ENCODE measurements at regions not wholly inside any gene's neighbourhood (a gene's known extent, or its start where the extent isn't known, plus 50 kb on each side); places are given as distances from the start of the nearest gene placed in this dataset.

DNA sequence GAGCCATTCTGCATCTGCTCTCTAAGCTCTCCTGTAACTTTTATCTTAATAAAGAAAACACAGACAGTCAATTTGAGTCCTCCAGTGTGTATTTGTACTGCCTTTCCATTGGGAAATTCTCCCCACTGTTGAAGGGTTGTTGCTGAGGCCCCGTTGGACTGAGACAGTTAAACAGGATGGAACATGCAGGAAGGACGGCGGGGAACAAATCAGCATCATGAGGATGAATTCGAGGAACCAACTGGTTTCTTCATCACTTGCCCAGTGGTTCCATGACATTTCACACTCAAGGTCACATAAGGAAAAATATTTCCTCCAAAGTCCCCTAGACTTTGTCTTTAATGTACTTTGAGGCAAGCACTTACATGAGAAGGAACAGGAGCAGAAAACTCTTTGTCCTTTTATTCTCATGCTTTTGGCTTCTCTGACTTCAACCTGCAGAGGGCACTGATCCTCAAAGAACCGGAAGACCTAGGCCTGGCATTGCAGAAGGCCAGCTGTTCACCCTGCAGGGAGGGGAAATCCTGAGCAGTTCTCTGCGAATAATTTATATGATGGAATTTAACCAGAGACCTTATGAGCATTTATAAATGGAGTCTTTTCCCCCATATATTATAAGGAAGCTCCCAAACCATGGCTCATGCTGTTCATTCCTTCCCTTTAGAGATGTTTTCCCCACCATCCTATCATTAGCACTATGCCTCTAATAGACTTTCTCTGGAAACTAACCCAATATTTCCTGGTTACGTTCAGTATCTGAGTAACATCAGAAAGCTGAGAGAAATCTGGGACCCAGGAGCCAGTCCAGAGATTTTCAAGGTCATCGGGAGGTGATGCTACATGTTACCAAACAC is 55.2 kb upstream of the ADGRF1 start:
- H3K27me3 ChIP-seq (replicated peaks), result no peaks in the 10 kb centered on the region
- TF ChIP-seq, protein P1, sequence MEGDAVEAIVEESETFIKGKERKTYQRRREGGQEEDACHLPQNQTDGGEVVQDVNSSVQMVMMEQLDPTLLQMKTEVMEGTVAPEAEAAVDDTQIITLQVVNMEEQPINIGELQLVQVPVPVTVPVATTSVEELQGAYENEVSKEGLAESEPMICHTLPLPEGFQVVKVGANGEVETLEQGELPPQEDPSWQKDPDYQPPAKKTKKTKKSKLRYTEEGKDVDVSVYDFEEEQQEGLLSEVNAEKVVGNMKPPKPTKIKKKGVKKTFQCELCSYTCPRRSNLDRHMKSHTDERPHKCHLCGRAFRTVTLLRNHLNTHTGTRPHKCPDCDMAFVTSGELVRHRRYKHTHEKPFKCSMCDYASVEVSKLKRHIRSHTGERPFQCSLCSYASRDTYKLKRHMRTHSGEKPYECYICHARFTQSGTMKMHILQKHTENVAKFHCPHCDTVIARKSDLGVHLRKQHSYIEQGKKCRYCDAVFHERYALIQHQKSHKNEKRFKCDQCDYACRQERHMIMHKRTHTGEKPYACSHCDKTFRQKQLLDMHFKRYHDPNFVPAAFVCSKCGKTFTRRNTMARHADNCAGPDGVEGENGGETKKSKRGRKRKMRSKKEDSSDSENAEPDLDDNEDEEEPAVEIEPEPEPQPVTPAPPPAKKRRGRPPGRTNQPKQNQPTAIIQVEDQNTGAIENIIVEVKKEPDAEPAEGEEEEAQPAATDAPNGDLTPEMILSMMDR (IDR thresholded peaks at IDR 0.05; ENCODE audit: low read depth, low read length, missing control alignments), result peak; percentile 84
- no peaks in the 10 kb centered on the region for H3K36me3 ChIP-seq (replicated peaks)
- in situ Hi-C loops (cut with HindIII; ENCODE audit: low pct_ligation_motif_present, low sequenced_read_pairs), result loop anchor here (10.0 kb wide), 1 partner anchor 207 kb away; the partner anchor contains the start of gene TNFRSF21
- DNase-seq, result peak; percentile 83
- no peak overlapping the region for H3K4me3 ChIP-seq (ENCODE audit: low read depth, low read length)
- H3K27ac ChIP-seq, result no peak overlapping the region

- in situ Hi-C loops (cut with HindIII; ENCODE audit: low pct_ligation_motif_present, low sequenced_read_pairs), result loop anchor here (10.0 kb wide), 1 partner anchor 208 kb away; the partner anchor contains the start of gene TNFRSF21
- Histone ChIP-seq H3K27me3 (replicated peaks) (no peaks in the 10 kb centered on the region), H3K27ac (no peak overlapping the region), H3K36me3 (replicated peaks) (no peaks in the 10 kb centered on the region), H3K4me3 (ENCODE audit: low read depth, low read length) (no peak overlapping the region)
- TF ChIP-seq, protein P1 (IDR thresholded peaks at IDR 0.05; ENCODE audit: low read depth, low read length, missing control alignments), result peak; percentile 28
- DNase-seq, result no peak
Measured at GRCh38 chr6:47096211-47096895, 54.2 kb upstream of the ADGRF1 start.

DNA sequence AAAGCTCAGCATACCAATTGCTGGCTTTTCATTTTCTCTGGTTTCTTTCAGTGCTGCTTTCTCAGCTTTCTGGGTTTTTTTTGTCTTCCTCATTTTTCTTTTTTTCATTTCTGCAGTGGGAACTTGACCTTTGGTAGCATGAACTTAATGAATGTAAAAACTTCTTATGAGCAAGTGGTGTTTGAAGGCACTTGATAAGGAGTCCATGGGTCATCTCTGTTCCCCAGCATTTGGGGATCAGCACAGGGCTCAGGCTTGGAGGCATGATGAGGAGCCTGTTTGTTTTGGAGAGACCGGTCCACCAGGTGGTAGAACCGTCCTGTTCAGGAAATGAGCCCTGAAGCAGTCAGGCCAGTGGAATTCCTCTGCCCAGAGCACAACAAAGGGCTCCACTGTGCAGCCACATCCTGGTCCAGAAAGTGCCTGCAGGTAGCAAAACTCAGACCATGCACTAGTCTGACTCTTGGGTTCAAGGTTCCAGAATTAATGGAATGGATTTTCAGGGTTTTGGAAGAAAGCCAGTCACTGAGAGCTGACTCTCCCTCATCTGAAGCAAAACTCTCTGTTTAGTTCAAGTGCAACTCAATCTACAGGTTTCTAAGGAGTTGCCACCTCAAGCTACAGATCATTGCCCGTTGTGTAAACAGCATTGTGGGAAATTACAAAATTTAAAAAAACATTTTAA is 52.3 kb upstream of the ADGRF1 start:
- Histone ChIP-seq H3K4me3 (ENCODE audit: low read depth, low read length) (no peak overlapping the region), H3K27ac (no peak overlapping the region), H3K36me3 (replicated peaks) (no peaks in the 10 kb centered on the region), H3K27me3 (replicated peaks) (no peaks in the 10 kb centered on the region)
- no peak for DNase-seq
- TF ChIP-seq, protein P1 (IDR thresholded peaks at IDR 0.05; ENCODE audit: low read depth, low read length, missing control alignments), result peak; percentile 37
- in situ Hi-C loops (cut with HindIII; ENCODE audit: low pct_ligation_motif_present, low sequenced_read_pairs), result loop anchor here (10.0 kb wide), 1 partner anchor 210 kb away; the partner anchor contains the start of gene TNFRSF21

DNA sequence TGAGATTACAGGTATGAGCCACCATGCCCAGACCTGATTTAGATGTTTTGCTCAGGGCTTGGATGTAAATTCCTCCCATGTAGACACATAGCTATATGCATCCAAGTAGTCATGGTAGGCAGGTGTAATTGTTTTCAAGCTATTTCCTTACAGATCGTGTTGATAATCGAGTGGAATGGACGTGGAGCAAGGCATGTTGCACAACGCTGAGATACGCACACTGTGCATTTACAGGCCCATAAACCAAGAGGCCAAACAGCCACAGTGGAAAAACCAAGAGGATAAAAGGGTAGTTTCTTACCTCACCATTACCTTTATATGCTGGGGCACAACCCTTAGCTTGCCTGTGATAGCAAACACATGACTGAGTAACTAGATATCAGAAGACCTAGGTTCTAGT is 51.0 kb upstream of the ADGRF1 start:
- in situ Hi-C loops (cut with HindIII; ENCODE audit: low pct_ligation_motif_present, low sequenced_read_pairs), result loop anchor here (10.0 kb wide), 1 partner anchor 212 kb away; the partner anchor contains the start of gene TNFRSF21
- no peaks in the 10 kb centered on the region for H3K27me3 ChIP-seq (replicated peaks)
- no peaks in the 10 kb centered on the region for H3K36me3 ChIP-seq (replicated peaks)
- no peak for DNase-seq
- no peak overlapping the region for H3K27ac ChIP-seq
- TF ChIP-seq, protein P1 (IDR thresholded peaks at IDR 0.05; ENCODE audit: low read depth, low read length, missing control alignments), result no peak
- H3K4me3 ChIP-seq (ENCODE audit: low read depth, low read length), result no peak overlapping the region

- TF ChIP-seq, protein P1 (IDR thresholded peaks at IDR 0.05; ENCODE audit: low read depth, low read length, missing control alignments), result no peak
- no peak for DNase-seq
- H3K27ac ChIP-seq, result no peak overlapping the region
- no peaks in the 10 kb centered on the region for H3K36me3 ChIP-seq (replicated peaks)
- H3K27me3 ChIP-seq (replicated peaks), result no peaks in the 10 kb centered on the region
- no peak overlapping the region for H3K4me3 ChIP-seq (ENCODE audit: low read depth, low read length)
- in situ Hi-C loops (cut with HindIII; ENCODE audit: low pct_ligation_motif_present, low sequenced_read_pairs), result loop anchor here (10.0 kb wide), 1 partner anchor 213 kb away; the partner anchor contains the start of gene TNFRSF21
Measured at GRCh38 chr6:47091886-47092668, 49.9 kb upstream of the ADGRF1 start.

Data from brain microvascular endothelial cell (primary cell).